IPS DF 4.7 (cell line): ENCODE measurements at regions not wholly inside any gene's neighbourhood (a gene's known extent, or its start where the extent isn't known, plus 50 kb on each side); places are given as distances from the start of the nearest gene placed in this dataset.
A peak's percentile ranks its signal among the peaks of the same experiment; 100 is the strongest.
"Not testable (repeated sequence)": the region's sequence is repeated elsewhere in the genome, so short reads cannot be mapped to it uniquely, and the experiment has no call there.

Experiments
- DNase-seq: peaks from one replicate; pipeline ENCODE4 v3.0.0-alpha.2; 2013; ENCODE audit warnings: low spot score; ENCODE audit errors: extremely low read depth

GRCh38 chr1:48084826-48085225 is 87.6 kb upstream of the TRABD2B start:
- no peak for DNase-seq

DNA sequence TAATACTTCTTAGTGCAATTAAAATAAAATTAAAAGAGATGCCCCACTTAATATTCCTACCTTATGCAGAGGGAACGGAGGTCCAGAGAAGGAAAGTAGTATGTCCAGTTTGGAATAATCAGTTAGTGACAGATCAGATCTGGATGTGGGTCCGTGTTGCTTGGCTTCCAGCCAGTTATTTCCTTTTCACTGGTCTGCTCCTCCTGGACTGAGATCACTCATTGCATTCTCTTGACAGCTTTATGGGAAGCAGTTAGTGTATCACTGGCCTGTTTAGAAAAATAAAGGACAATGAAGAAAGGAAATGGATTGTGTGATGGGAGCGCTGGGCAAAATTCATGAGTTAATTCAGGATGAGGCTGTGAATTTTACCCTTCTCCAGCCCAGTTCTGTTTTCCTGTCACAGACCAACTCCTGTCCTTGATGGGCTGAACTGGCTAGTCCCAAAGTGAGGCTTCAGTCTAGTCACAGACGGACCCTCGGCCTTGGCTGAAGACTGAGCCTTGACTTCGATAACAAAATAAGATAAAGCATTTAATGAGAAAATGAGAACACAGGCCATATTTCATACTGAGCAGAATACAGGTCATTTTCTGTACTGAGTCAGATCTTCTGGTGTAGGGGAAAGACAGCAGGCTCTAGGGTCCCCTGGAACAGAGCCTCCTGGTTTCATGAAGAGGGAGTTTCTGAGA is 85.2 kb upstream of the TRABD2B start:
- no peak for DNase-seq

DNA sequence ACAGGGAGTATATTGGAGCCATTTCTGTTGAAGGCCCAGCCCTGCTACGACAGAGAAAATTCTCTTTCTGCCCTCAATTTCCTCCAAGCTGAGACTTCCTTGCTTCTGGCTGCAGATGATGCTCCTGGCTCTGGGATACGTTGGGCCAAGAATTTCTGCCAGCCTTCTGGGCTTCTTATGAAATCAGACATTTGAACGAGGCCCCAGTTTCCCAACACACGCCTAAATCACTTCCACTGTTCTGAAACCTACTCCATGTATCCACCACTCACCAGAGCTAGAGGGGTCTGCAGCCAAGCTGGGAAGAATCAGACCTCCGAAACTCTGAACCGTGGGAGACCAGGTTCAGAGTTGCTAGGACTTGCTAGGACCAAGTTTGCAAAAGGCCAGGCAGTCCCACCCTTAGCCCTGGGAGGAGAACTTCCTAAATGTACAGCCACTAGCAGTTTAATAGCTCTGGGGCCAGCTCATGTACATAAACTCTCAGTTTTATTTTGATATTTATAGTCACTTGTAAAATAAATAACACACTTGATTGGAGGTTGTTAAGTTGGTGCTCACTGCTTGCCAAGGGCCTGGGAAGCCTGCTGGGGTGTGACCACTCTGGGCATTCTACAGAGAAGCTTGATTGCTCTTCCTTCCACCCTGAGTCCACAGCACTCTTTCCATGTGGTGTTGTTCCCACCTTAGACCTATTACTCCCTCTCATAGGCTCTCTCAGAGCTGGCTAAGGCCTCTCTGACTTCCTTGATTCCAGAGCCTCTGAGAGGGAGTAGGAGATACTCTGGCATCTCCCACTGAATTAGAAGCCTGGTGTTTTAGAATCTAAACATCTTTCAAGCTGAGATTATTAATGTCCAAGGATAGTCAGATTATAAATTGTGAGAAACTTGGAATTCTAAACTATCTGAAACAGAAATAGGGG is 83.4 kb upstream of the TRABD2B start:
- no peak for DNase-seq

- DNase-seq = no peak
These were observed 81.9 kb upstream of the TRABD2B start for GRCh38 chr1:48079096-48079495.

DNA sequence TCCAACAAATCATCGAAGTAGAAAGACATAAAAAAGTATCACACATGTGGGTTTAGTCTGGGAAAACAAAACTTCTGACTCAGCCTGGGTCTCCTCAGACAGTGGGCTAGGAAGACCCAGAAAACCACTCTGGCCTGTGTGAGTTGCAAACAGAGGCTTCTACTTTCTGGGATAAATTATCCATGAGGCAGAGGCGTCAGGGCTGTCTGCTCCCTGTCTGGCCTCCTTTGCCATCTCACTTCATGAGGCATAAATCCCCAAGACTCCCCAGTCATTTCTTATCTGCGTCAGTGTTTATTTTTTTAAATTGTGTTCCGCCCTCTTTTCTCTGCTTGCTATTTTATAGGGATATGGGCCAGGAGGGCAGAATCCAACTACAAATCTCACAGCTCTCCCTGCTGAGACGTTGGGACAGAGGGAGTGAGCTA is 80.6 kb upstream of the TRABD2B start:
- DNase-seq = no peak

DNA sequence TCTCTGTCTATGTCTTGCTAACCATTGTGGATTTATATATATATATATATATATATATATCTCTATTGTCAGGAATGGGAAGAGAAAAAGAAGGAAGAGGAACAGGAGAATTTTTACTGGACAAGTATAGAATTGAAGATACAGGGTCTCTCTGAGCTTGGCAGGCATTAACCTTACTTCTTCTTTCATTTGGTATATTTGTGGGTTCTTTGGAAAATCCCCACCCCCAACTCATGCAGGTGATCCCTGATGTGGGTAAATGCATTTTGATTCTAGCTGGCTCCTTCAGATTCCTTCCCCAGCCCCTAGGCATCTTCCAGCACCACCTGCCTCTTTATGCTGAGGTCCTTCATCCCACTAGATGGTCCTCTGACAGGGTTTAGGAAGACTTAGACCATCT is 78.8 kb upstream of the TRABD2B start:
- DNase-seq = no peak

- DNase-seq = no peak
These were observed 76.8 kb upstream of the TRABD2B start for GRCh38 chr1:48073798-48074530.

- no peak for DNase-seq
These were observed 74.3 kb upstream of the TRABD2B start for GRCh38 chr1:48071513-48071912.

DNA sequence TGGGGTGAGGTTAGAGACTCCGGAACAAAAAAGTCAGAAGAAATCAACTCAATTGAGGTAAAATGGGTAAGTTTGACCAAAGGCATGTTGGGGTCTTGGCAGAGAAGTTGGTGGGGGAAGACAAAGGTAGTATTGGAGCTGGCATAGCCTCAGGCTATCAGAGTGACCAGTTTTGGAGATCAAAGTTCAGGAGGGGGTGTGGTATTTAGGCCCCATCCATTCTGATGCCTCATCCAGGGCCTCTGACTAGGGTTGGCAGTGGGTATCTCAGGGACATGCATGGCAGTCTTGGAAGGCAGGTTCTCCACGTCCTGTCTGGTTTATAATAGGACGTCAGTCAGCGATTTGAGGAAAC is 73.2 kb upstream of the TRABD2B start:
- DNase-seq = no peak

GRCh38 chr1:48069662-48070395 is 72.6 kb upstream of the TRABD2B start:
- no peak for DNase-seq

GRCh38 chr1:48068206-48068605 is 71.0 kb upstream of the TRABD2B start:
- DNase-seq = no peak

- no peak for DNase-seq
These were observed 69.8 kb upstream of the TRABD2B start for GRCh38 chr1:48066936-48067335.

DNA sequence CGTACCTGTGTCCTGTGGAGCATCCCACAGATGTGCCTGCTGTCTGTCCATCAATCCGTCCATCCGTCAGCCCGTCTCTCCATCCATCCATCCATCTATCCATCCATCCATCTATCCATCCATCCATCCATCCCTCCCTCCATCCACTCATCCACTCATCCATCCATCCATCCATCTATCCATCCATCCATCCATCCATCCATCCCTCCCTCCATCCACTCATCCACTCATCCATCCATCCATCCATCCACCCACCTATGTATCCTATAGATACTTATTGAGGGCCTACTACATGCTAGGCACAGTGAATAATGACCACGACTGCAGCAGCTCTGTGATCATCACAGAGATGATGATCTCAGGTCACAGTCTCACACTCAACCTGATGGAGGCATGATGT is 67.5 kb upstream of the TRABD2B start:
- not testable (repeated sequence) for DNase-seq

GRCh38 chr1:48062353-48062752 is 65.2 kb upstream of the TRABD2B start:
- DNase-seq = no peak

DNA sequence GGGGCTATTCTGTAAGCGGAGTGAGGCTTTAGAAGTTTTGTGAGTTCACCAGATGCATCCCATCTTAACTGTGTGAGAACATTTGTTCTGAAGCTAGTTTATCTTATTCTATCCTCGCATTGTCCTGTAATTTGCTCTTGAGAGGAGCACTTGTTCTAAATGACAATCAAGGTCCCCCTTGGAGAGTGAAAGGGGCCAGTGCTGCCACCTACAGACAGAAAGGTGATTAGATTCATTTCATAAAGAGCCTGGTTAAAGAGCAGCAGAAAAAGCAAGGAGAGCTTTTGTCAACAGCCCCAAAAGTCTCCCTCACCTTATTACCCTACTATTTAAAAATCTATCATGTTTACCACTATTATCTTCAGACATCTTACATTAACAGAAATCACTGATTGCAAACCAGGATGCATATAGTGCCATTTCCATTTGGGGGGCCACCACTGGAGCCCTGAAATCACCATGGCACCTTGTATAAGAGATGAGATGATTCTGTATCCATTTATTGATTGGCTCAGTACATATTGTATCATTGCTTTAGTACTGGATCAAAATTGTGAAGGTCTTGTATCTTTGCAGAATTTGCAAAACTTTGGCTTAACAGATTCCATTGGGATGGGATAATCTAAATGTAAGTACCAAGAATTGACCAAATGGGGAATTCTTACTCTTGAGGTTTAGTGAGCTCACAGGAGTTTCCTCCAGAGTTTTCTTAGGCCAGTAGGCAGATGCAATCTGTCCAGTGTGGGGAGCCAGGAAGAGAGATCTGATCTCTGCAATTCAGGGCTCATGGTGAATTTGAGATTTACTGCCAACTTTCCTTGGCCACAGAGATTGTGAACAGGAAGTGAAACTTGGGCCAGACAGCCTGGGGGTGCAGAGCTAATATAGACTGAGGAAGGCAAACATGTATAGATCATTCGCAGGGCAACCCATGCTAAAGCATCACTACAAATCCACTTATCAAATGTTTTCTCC is 64.3 kb upstream of the TRABD2B start:
- peak; percentile 30 for DNase-seq

DNA sequence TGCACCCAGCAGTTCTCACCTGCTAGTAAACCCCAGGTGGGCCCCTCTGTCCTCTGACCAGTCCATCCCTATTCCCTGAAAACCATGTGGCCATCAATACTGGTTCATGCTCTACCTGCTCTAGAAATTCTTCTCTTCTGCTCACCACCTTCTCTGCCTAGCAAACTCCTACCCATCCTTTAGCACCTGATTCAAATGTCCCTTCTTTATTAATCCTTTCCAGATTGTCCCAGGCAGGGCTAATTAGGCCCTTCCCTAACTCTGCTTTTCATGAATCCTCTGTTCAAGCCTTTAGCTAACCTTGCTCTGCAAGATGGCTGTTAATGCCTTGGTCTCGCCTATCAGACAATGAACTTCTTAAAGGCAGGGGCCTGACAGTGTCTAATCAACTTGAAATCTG is 62.1 kb upstream of the TRABD2B start:
- DNase-seq = no peak

- DNase-seq = no peak
These were observed 61.2 kb upstream of the TRABD2B start for GRCh38 chr1:48058135-48059025.

DNA sequence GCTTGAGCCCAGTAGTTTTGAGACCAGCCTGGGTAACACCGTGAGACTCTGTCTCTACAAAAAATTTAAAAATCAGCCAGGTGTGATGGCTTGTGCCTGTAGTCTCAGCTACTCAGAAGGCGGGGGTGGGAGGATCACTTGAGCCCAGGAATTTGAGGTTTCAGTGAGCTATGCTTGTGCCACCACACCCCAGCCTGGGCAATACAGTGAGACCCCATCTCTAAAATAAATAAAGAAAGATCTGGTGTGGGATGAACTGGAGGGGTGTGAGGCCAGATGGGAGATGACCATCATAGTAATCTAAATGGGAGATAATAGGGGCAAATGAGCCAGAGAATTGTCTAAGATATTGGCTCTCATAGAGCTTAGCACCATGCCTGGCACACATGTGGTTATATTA is 60.1 kb upstream of the TRABD2B start:
- DNase-seq = no peak
